ENCODE measurements at regions not wholly inside any gene's neighbourhood (a gene's known extent, or its start where the extent isn't known, plus 50 kb on each side); places are given as distances from the start of the nearest gene placed in this dataset.

DNA sequence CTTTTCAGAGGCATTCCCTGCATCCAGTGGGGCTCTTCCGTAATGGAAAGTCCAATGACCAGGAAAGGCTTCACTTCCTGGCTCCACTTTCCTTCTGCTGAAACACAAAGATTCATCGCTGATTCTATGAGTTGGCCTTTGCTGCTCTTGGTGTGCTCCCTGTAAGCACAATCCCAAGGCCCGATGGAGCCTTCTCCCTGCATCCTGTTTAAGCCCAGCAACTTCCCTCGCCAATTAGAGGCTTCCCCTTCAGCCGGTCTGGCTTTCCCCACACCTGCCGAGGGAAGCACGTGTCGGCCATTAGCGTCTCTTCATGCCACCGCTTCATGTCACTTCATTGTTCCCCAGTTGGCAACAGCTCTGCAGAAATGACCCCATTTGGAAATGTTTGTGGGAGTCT, 693.9 kb downstream of the MED13L start:
- TF ChIP-seq, protein P1, sequence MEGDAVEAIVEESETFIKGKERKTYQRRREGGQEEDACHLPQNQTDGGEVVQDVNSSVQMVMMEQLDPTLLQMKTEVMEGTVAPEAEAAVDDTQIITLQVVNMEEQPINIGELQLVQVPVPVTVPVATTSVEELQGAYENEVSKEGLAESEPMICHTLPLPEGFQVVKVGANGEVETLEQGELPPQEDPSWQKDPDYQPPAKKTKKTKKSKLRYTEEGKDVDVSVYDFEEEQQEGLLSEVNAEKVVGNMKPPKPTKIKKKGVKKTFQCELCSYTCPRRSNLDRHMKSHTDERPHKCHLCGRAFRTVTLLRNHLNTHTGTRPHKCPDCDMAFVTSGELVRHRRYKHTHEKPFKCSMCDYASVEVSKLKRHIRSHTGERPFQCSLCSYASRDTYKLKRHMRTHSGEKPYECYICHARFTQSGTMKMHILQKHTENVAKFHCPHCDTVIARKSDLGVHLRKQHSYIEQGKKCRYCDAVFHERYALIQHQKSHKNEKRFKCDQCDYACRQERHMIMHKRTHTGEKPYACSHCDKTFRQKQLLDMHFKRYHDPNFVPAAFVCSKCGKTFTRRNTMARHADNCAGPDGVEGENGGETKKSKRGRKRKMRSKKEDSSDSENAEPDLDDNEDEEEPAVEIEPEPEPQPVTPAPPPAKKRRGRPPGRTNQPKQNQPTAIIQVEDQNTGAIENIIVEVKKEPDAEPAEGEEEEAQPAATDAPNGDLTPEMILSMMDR (IDR thresholded peaks at IDR 0.05; ENCODE audit: poor library complexity) = no peak
- no peak for TF ChIP-seq EZH2 (IDR thresholded peaks at IDR 0.05; ENCODE audit: borderline replicate concordance)
- no peak for TF ChIP-seq EZH2phosphoT487 (IDR thresholded peaks at IDR 0.05; ENCODE audit: low read depth, severe bottlenecking, unreplicated experiment)
- Histone ChIP-seq H3K27ac (no peak overlapping the region), H3K27me3 (no peaks in the 10 kb centered on the region), H2AFZ (no peak overlapping the region), H3K79me2 (no peaks in the 10 kb centered on the region), H3K4me2 (no peak overlapping the region), H3K9me3 (ENCODE audit: low read depth) (no peaks in the 10 kb centered on the region), H3K4me3 (no peak overlapping the region), H3K4me1 (ENCODE audit: insufficient read depth) (no peaks in the 10 kb centered on the region), H3K36me3 (replicated peaks; ENCODE audit: insufficient read depth, low read depth) (no peaks in the 10 kb centered on the region), H3K9me2 (replicated peaks; ENCODE audit: insufficient read depth) (no peaks in the 10 kb centered on the region), H4K20me1 (ENCODE audit: insufficient read depth, poor library complexity, severe bottlenecking) (no peaks in the 10 kb centered on the region)
- 89% methylated on average over 10 of the region's 10 CpGs for WGBS (ENCODE audit: low lambda C conversion rate, missing lambda C conversion rate)
- DNase-seq (ENCODE audit: low spot score) = no peak

DNA sequence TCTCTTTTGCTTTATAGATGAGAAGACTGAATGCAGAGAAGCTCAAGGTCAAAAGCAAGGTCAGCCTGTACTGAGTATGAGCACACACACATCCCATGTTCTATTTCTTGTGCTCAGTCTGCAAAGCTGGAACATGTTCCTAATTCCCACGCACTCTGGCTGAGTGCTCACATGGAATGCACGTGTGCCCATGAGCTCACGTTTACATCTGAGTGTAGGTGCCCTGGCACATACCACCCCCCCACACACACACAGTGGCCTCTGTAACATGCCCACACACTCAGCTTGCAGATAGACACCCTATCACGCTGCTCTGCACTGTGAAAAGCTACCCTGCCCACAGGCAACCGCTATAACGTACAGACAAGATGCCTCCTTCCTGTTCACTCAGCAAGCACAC, 700.1 kb downstream of the MED13L start:
- no peaks in the 10 kb centered on the region for H3K36me3 ChIP-seq (replicated peaks; ENCODE audit: insufficient read depth, low read depth)
- no peak overlapping the region for H3K27ac ChIP-seq
- TF ChIP-seq EZH2 (IDR thresholded peaks at IDR 0.05; ENCODE audit: borderline replicate concordance) (no peak), EZH2phosphoT487 (IDR thresholded peaks at IDR 0.05; ENCODE audit: low read depth, severe bottlenecking, unreplicated experiment) (no peak)
- TF ChIP-seq, protein P1 (IDR thresholded peaks at IDR 0.05; ENCODE audit: poor library complexity) = no peak
- no peak for DNase-seq (ENCODE audit: low spot score)
- WGBS (ENCODE audit: low lambda C conversion rate, missing lambda C conversion rate) = 92% methylated on average over 6 of the region's 6 CpGs
- H3K4me1 ChIP-seq (ENCODE audit: insufficient read depth) = no peaks in the 10 kb centered on the region
- no peaks in the 10 kb centered on the region for H3K9me2 ChIP-seq (replicated peaks; ENCODE audit: insufficient read depth)
- no peak overlapping the region for H2AFZ ChIP-seq
- no peak overlapping the region for H3K4me3 ChIP-seq
- no peaks in the 10 kb centered on the region for H3K27me3 ChIP-seq
- H3K4me2 ChIP-seq = no peak overlapping the region
- no peaks in the 10 kb centered on the region for H3K79me2 ChIP-seq
- H3K9me3 ChIP-seq (ENCODE audit: low read depth) = no peaks in the 10 kb centered on the region
- no peaks in the 10 kb centered on the region for H4K20me1 ChIP-seq (ENCODE audit: insufficient read depth, poor library complexity, severe bottlenecking)

DNA sequence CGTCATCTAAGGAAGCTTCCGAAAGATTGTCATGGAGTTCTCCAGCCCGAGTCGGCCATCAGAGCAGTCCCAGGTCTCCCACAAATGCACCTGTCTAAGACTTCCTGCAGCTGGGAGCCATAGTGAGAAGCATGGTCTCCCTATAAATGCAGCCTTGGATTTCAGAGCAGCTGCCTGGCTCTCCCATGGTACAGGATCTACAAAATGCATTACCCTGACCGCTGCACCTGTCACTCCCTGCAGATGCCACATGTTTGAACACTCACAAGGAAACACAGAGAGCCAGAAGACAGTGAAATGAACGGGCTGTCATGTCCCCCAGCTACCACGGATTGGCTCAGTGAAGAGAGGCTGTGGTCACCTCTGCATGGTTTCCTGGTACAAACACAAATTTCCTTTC, 702.7 kb downstream of the MED13L start:
- Histone ChIP-seq H3K36me3 (replicated peaks; ENCODE audit: insufficient read depth, low read depth) (no peaks in the 10 kb centered on the region), H3K79me2 (no peaks in the 10 kb centered on the region), H2AFZ (no peak overlapping the region), H3K27ac (no peak overlapping the region), H3K9me2 (replicated peaks; ENCODE audit: insufficient read depth) (no peaks in the 10 kb centered on the region), H3K27me3 (no peaks in the 10 kb centered on the region), H3K4me1 (ENCODE audit: insufficient read depth) (no peaks in the 10 kb centered on the region), H3K4me2 (no peak overlapping the region), H4K20me1 (ENCODE audit: insufficient read depth, poor library complexity, severe bottlenecking) (no peaks in the 10 kb centered on the region), H3K9me3 (ENCODE audit: low read depth) (no peaks in the 10 kb centered on the region), H3K4me3 (no peak overlapping the region)
- DNase-seq (ENCODE audit: low spot score) = no peak
- 91% methylated on average over 7 of the region's 7 CpGs for WGBS (ENCODE audit: low lambda C conversion rate, missing lambda C conversion rate)
- TF ChIP-seq, protein P1 (IDR thresholded peaks at IDR 0.05; ENCODE audit: poor library complexity) = no peak
- TF ChIP-seq EZH2 (IDR thresholded peaks at IDR 0.05; ENCODE audit: borderline replicate concordance) (no peak), EZH2phosphoT487 (IDR thresholded peaks at IDR 0.05; ENCODE audit: low read depth, severe bottlenecking, unreplicated experiment) (no peak)

DNA sequence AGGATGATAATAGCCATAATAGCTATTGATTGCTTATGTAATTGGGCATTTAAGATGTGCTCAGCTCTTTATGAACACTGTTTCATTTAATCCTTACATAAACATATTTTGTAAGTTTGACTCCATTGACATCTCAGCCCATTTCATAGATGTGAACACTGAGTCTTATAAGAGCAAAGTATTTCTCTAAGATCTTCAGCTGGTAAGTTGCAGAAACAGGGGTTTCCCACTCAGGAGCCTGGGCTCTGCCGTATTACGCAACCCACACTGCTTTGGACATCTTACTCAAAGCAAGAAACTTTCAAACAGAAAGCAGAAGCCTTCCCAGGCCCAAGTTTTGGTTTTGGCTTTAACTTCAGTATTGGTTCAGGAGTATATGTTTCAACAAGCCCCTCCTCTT, 705.1 kb downstream of the MED13L start:
- Histone ChIP-seq H3K4me3 (no peak overlapping the region), H3K36me3 (replicated peaks; ENCODE audit: insufficient read depth, low read depth) (no peaks in the 10 kb centered on the region), H3K4me2 (no peak overlapping the region), H3K79me2 (no peaks in the 10 kb centered on the region), H3K9me3 (ENCODE audit: low read depth) (no peaks in the 10 kb centered on the region), H2AFZ (no peak overlapping the region), H4K20me1 (ENCODE audit: insufficient read depth, poor library complexity, severe bottlenecking) (no peaks in the 10 kb centered on the region), H3K9me2 (replicated peaks; ENCODE audit: insufficient read depth) (no peaks in the 10 kb centered on the region), H3K27me3 (no peaks in the 10 kb centered on the region), H3K4me1 (ENCODE audit: insufficient read depth) (no peaks in the 10 kb centered on the region), H3K27ac (no peak overlapping the region)
- 80% methylated on average over 2 of the region's 2 CpGs for WGBS (ENCODE audit: low lambda C conversion rate, missing lambda C conversion rate)
- TF ChIP-seq, protein P1 (IDR thresholded peaks at IDR 0.05; ENCODE audit: poor library complexity) = no peak
- TF ChIP-seq EZH2 (IDR thresholded peaks at IDR 0.05; ENCODE audit: borderline replicate concordance) (no peak), EZH2phosphoT487 (IDR thresholded peaks at IDR 0.05; ENCODE audit: low read depth, severe bottlenecking, unreplicated experiment) (no peak)
- DNase-seq (ENCODE audit: low spot score) = no peak

Data from hepatocyte (in vitro differentiated cells).